NCI-H2171 treated with DMSO at 0.1 percent for 48 hours (cell line): ENCODE measurements at regions not wholly inside any gene's neighbourhood (a gene's known extent, or its start where the extent isn't known, plus 50 kb on each side); places are given as distances from the start of the nearest gene placed in this dataset.
A peak's percentile ranks its signal among the peaks of the same experiment; 100 is the strongest.
"Not testable (repeated sequence)": the region's sequence is repeated elsewhere in the genome, so short reads cannot be mapped to it uniquely, and the experiment has no call there.

Source experiments
- DNase-seq: peaks from one replicate; lab custom pipeline; 2025; lab: John Stamatoyannopoulos, UW

DNA sequence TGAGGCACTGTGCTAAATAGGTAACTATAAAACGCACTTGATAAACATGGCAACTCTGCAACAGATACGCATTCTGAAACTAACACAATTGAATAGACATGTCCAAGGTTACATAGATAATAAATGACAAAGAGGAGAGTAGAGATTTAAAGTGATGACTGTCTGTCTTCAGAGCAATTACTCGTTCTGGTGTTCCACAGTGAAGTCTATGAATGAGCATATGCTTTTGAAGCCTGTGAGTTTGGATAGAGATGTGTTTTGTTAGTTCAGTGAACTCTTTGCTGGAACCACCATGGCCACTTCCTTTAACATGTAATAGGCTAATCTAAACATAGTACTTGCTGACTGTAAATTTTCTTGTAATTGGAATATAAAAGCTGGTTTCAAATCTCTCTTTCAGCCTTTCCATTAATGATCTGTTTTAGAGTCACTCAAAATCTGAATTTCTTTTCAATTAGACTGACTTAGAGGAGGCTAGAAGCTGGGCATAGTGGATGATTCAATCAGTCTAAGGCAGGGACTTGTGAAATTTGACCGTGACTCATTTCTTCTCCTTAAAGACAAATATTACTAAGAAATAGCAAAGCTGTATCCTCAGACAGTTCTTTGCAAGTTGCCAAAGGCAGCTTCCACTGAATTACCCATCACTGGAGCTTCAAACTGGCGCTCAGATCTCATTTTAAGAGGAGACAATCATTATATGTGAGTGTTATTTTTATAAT is 1130.1 kb upstream of the CELF4 start:
- DNase-seq, result no peak

GRCh38 chr18:38693104-38693503 is 1127.5 kb upstream of the CELF4 start:
- DNase-seq, result no peak

- DNase-seq, result no peak
These were observed 1125.0 kb upstream of the CELF4 start for GRCh38 chr18:38690626-38691025.

DNA sequence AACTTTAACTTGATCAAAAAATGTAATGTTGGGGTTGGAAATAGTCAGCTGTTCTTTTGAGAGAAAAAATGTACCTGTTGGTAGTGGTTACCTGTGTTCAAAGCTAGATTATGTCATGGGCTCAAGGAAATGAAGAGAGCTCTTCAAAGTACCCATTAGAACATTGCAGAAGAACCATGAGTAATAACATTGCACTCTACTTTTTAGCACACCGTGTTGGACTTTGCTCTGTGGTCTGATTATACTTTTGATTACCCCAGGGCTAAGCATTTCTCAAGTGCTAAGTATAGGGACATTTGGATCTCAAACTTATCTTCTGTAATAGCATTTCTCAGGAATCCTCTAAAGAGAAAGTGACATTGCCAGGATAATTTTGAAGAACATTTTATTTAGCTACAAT is 1122.8 kb upstream of the CELF4 start:
- DNase-seq, result no peak

DNA sequence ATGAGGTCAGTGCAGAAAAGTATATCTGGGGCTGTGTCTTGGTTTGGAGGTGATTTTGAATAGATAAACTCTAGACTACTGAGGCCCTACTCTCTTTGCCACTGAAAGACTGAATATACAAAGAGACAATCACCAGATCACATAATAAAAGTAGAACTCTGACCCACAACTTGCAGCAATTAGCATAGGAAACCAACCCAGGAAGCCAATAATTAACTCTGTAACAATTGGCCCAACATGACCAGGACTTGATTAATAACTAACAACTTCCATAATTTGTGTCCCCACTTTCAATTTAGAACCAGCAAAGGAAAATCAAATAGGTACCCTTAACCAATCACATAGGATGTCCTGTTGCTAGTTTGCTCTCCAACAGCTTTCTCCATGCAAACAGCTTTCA is 1104.9 kb upstream of the CELF4 start:
- DNase-seq, result no peak

- no peak for DNase-seq
These were observed 1099.3 kb upstream of the CELF4 start for GRCh38 chr18:38664929-38665328.

DNA sequence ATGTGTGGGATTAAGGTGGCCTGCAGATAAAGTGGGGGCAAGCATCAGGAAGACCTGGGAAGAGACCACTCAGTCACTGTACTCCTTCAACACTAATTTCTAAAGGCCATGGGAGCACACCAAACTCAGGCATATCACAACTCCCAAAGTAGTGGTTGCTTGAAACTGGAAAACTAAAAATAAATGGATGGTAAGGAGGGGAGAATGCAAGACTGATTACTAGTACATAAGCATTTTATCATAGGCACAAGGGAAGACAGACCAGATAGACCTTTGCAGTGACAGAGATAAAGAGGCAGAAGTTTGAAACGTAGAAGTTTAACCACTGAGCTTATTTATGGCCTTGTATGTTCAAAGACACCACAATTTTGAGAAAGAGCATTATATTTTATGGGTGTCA is 1098.1 kb upstream of the CELF4 start:
- DNase-seq, result no peak

- no peak for DNase-seq
These were observed 1097.7 kb upstream of the CELF4 start for GRCh38 chr18:38663270-38663669.

GRCh38 chr18:38654946-38655345 is 1089.3 kb upstream of the CELF4 start:
- no peak for DNase-seq

- DNase-seq, result no peak
These were observed 1086.1 kb upstream of the CELF4 start for GRCh38 chr18:38651736-38652135.

GRCh38 chr18:38648179-38648578 is 1082.6 kb upstream of the CELF4 start:
- DNase-seq, result no peak

DNA sequence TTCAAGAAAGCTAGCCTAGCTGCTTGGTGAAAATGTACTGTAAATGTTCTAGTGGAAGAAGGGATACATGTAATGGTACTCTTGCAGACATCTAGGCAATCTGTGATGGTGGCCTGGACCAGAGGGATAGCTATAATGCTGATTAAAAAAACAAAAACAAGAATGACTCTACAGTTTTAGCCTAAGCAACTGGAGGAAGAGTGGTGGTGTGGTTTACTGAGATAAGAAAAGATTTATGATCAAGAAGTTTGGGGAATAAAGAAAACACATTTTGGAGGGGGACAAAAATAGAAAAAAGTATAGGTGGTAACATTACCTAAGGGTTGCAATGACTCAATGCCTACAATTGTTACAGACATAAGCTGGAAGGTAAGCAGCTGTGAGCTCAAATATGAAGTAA is 1080.7 kb upstream of the CELF4 start:
- DNase-seq, result no peak

GRCh38 chr18:38644875-38645641 is 1079.5 kb upstream of the CELF4 start:
- DNase-seq, result no peak

GRCh38 chr18:38642711-38643110 is 1077.1 kb upstream of the CELF4 start:
- DNase-seq, result no peak

- not testable (repeated sequence) for DNase-seq
These were observed 1074.1 kb upstream of the CELF4 start for GRCh38 chr18:38639700-38640099.

DNA sequence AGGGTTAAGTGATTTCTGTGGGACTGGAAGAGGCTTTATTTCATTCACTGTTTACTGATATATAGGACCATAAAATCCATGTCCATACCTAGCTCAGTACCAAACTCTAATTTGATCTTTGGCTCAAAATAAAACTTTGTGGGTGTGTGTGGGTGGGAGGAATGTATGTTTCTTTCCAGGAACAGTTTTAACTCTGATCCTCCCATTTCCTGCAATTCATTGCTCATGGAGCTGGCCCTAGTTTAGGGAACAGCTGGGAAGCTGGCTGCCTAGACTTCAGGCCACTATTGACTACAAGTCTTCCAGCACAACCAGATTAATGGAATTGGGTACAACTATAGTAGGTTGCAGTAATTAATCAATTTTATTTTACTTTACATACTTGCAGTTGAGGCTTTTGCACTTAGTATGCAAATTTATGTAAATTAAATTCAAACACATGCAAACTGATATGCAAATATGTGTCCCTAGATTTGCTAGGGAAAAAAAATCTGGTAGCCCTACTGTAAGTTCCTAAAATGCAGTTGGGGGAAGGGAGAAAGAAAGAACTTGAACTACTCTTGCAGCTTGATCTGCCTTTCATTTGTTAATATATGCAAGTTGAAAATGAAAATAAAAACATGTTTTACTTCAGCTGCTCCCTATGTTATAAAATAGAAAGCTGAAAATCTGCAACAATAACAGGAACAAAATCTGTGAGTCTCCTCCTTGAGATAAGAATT is 1070.3 kb upstream of the CELF4 start:
- DNase-seq, result no peak

DNA sequence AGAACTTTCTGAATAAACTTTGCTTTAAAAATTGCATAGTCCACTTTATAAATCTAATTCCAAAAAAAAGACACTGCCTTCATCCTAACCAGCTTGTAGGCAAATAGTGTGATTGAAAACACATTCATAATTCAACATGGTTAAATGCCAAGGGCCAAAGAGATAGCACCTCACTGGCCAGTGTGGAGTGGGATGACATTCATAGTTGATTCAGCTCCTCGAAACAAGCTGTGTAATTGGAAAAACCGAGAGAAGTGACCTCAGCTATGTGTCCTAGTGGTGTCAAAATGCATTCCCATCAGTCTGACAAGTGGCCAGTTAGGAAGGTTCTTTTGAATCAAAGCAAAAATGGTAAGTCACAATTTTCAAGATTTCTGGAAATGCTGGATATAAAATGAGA is 1068.5 kb upstream of the CELF4 start:
- DNase-seq, result no peak

GRCh38 chr18:38633333-38633732 is 1067.7 kb upstream of the CELF4 start:
- no peak for DNase-seq

DNA sequence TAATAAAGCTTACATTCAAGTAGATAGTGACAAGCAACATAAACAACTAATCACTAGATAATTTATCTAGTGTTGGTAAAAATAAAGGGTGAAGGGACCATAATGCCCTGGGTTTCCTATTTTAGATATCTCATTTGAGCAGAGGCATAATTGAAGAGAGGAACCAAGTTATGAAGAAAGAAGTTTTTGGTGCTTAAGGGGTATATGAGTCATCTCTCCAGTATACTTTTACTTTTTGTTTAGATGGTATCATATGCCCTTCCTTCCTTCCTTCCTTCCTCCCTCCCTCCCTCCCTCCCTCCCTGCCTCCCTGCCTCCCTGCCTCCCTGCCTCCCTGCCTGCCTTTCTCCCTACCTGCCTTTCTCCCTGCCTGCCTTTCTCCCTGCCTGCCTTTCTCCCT is 1053.5 kb upstream of the CELF4 start:
- no peak for DNase-seq

DNA sequence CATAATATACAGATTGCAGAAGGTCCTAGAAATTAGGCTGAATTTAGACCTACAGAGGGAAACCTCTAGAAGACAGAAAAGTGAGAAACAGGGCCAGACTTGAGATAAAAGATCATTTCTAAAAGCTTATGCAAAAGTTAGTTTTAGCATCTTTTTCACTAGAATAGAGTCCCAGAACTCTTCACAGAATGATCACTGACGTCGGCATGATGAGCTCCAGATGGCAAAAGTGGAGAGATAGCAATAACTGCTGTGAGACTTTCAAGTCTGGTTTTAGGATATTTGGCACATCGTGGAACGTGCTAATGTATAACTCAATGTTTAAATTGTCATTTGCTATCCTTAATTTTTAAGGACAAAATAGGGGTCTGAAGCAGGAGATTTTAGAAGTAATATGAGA is 1050.7 kb upstream of the CELF4 start:
- DNase-seq, result no peak

- DNase-seq, result no peak
These were observed 1047.3 kb upstream of the CELF4 start for GRCh38 chr18:38612904-38613303.

- peak; percentile 64 for DNase-seq
These were observed 1045.7 kb upstream of the CELF4 start for GRCh38 chr18:38611036-38611964.
